GM21423 (cell line): ENCODE measurements at regions not wholly inside any gene's neighbourhood (a gene's known extent, or its start where the extent isn't known, plus 50 kb on each side); places are given as distances from the start of the nearest gene placed in this dataset.
"Not testable (repeated sequence)": the region's sequence is repeated elsewhere in the genome, so short reads cannot be mapped to it uniquely, and the experiment has no call there.

ENCODE experiments used
- ATAC-seq: cut with Tn5 transposase; IDR thresholded peaks from one replicate; pipeline ENCODE4 v1.9.1; 2021; ENCODE audit warnings: mild to moderate bottlenecking, moderate library complexity; ENCODE audit not compliant: unreplicated experiment

GRCh38 chr2:224650815-224651439 lies 65.2 kb downstream of the CCDC195 start:
- peak; percentile 56 for ATAC-seq

- not testable (repeated sequence) for ATAC-seq
Observed at GRCh38 chr2:224647684-224648083, 62.5 kb upstream of the CUL3 start.

GRCh38 chr2:224646242-224646846 lies 61.2 kb upstream of the CUL3 start:
- ATAC-seq, result peak; percentile 67

GRCh38 chr2:224645722-224646121 lies 60.6 kb upstream of the CUL3 start:
- no peak for ATAC-seq

GRCh38 chr2:224640679-224641078 lies 55.5 kb upstream of the CUL3 start:
- no peak for ATAC-seq

GRCh38 chr2:224638301-224638823 lies 53.2 kb upstream of the CUL3 start:
- peak; percentile 77 for ATAC-seq
